ENCODE measurements at regions not wholly inside any gene's neighbourhood (a gene's known extent, or its start where the extent isn't known, plus 50 kb on each side); places are given as distances from the start of the nearest gene placed in this dataset.

DNA sequence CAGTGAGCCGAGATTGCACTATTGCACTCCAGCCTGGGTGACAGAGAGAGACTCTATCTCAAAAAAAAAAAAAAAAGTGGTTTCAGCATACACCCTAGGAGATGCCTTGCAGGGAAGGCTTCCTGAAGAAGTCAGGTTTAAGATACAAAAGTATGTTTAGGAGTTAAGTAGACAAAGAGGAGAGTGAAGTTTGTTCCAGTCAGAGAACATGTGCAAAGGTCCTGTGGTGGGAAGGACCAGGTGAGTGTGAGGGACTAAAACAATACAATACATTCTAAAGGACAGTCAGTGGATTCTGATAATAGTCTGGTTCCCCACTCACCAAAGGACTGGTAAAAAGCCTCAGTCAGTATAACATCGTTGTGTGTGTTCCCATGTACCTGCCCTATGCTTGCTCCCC is 299.3 kb downstream of the HIVEP2 start:
- intact Hi-C loops (cut with micrococcal nuclease; ENCODE audit: unreplicated experiment) = no loop called here
- CTCF ChIA-PET (ENCODE audit: unreplicated experiment) = no interaction called here
- DNase-seq (ENCODE audit: low spot score) = no peak
- H3K36me3 ChIP-seq (ENCODE audit: insufficient read depth, low read length) = no peaks in the 10 kb centered on the region
- POLR2A ChIA-PET = no interaction called here
- no peak overlapping the region for H3K27ac ChIP-seq (ENCODE audit: low read depth, low read length, poor library complexity, severe bottlenecking)
- H2AFZ ChIP-seq (ENCODE audit: low read length) = no peak overlapping the region
- no TSS peak for BruUV-seq (replicated peaks)
- TF ChIP-seq EZH2phosphoT487 (IDR thresholded peaks at IDR 0.05; ENCODE audit: borderline replicate concordance, low read depth, low read length) (no peak), CTCF (conservative IDR thresholded peaks at IDR 0.05; ENCODE audit: low read length) (no peak)
- H4K20me1 ChIP-seq (ENCODE audit: insufficient read depth, low read length) = no peaks in the 10 kb centered on the region
- H3K4me1 ChIP-seq (ENCODE audit: insufficient read depth, low read length, poor library complexity, severe bottlenecking) = no peaks in the 10 kb centered on the region
- H3K4me3 ChIP-seq (ENCODE audit: low read depth, low read length, poor library complexity, severe bottlenecking) = no peak overlapping the region
- H3K9me2 ChIP-seq (ENCODE audit: insufficient read depth, low read length) = no peaks in the 10 kb centered on the region
- no peaks in the 10 kb centered on the region for H3K9me3 ChIP-seq (ENCODE audit: low read length)
- H3K79me2 ChIP-seq (ENCODE audit: insufficient read depth, low read depth, low read length) = no peaks in the 10 kb centered on the region
- H3K4me2 ChIP-seq (ENCODE audit: low read length) = no peak overlapping the region

DNA sequence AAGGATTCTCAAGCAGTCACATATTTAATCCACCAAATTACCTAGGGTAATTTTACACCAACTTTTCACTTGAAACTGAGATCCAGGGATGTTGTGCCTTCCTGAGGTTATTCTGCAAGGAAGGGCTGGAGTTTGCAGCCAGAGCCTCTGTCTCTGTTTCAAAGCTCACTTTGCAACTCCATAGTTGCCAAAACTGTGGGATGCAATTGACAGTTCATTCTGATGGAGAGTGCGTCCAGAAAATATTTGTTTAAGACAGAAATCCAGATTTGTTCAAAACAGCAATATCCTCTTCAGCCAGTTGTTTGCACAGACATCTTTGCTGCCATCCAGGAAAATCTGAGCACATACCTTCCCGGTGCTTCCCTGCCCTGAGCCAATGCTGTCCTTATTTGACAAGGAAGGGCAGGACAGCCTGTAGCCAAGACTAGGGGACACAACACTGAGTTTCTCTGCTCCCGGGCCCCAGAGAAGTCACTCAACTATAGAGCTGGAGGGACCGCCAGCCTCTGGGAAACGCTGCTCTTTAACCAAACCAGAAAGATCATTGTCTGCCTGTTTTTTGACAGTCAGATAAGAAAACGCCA is 297.4 kb downstream of the HIVEP2 start:
- Histone ChIP-seq H4K20me1 (ENCODE audit: insufficient read depth, low read length) (no peaks in the 10 kb centered on the region), H3K79me2 (ENCODE audit: insufficient read depth, low read depth, low read length) (no peaks in the 10 kb centered on the region), H3K4me2 (ENCODE audit: low read length) (no peak overlapping the region), H3K36me3 (ENCODE audit: insufficient read depth, low read length) (no peaks in the 10 kb centered on the region), H2AFZ (ENCODE audit: low read length) (no peak overlapping the region), H3K9me3 (ENCODE audit: low read length) (no peaks in the 10 kb centered on the region), H3K4me3 (ENCODE audit: low read depth, low read length, poor library complexity, severe bottlenecking) (no peak overlapping the region), H3K4me1 (ENCODE audit: insufficient read depth, low read length, poor library complexity, severe bottlenecking) (no peaks in the 10 kb centered on the region), H3K27ac (ENCODE audit: low read depth, low read length, poor library complexity, severe bottlenecking) (no peak overlapping the region), H3K9me2 (ENCODE audit: insufficient read depth, low read length) (no peaks in the 10 kb centered on the region)
- TF ChIP-seq EZH2phosphoT487 (IDR thresholded peaks at IDR 0.05; ENCODE audit: borderline replicate concordance, low read depth, low read length) (no peak), CTCF (conservative IDR thresholded peaks at IDR 0.05; ENCODE audit: low read length) (no peak)
- intact Hi-C loops (cut with micrococcal nuclease; ENCODE audit: unreplicated experiment) = no loop called here
- DNase-seq (ENCODE audit: low spot score) = no peak
- ChIA-PET CTCF (ENCODE audit: unreplicated experiment) (no interaction called here), POLR2A (interaction anchor here (1.2 kb wide), 1 partner anchor 8 kb away, joined by 3 read pairs; no protein-coding TSS in a partner anchor)
- BruUV-seq (replicated peaks) = no TSS peak

- Histone ChIP-seq H3K27ac (ENCODE audit: low read depth, low read length, poor library complexity, severe bottlenecking) (no peak overlapping the region), H3K9me3 (ENCODE audit: low read length) (no peaks in the 10 kb centered on the region), H3K4me2 (ENCODE audit: low read length) (no peak overlapping the region), H3K4me1 (ENCODE audit: insufficient read depth, low read length, poor library complexity, severe bottlenecking) (no peaks in the 10 kb centered on the region), H3K9me2 (ENCODE audit: insufficient read depth, low read length) (no peaks in the 10 kb centered on the region), H3K4me3 (ENCODE audit: low read depth, low read length, poor library complexity, severe bottlenecking) (no peak overlapping the region), H2AFZ (ENCODE audit: low read length) (no peak overlapping the region; the same call in 1 of the 2 replicates), H4K20me1 (ENCODE audit: insufficient read depth, low read length) (no peaks in the 10 kb centered on the region), H3K36me3 (ENCODE audit: insufficient read depth, low read length) (no peaks in the 10 kb centered on the region), H3K79me2 (ENCODE audit: insufficient read depth, low read depth, low read length) (no peaks in the 10 kb centered on the region)
- POLR2A ChIA-PET = interaction anchor here (1.2 kb wide), 1 partner anchor 8 kb away, joined by 3 read pairs; no protein-coding TSS in a partner anchor
- intact Hi-C loops (cut with micrococcal nuclease; ENCODE audit: unreplicated experiment) = no loop called here
- TF ChIP-seq EZH2phosphoT487 (IDR thresholded peaks at IDR 0.05; ENCODE audit: borderline replicate concordance, low read depth, low read length) (no peak), CTCF (conservative IDR thresholded peaks at IDR 0.05; ENCODE audit: low read length) (no peak)
- BruUV-seq (replicated peaks) = no TSS peak
- CTCF ChIA-PET (ENCODE audit: unreplicated experiment) = no interaction called here
- DNase-seq (ENCODE audit: low spot score) = no peak
Observed at GRCh38 chr6:142648036-142648451, 296.9 kb downstream of the HIVEP2 start.
